ENCODE measurements at regions not wholly inside any gene's neighbourhood (a gene's known extent, or its start where the extent isn't known, plus 50 kb on each side); places are given as distances from the start of the nearest gene placed in this dataset.

DNA sequence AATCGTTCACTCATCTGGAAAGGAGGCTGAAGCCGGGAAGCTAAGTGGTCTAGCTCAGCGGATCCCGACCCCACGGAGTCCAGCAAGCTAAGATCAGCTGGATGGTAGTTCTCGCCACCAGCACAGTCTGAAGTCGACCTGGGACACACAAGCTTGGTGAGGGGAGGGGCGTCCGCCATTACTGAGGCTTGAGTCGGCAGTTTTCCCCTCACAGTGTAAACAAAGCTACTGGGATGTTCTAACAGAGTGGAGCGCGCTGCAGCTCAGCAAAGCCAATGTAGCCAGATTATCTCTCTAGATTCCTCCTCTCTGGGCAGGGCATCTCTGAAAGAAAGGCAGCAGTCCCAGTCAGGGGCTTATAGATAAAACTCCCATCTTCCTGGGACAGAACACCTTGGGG, 555.4 kb downstream of the BCOR start:
- TF ChIP-seq POLR2A (IDR thresholded peaks at IDR 0.05): no peak
- TF ChIP-seq CTCF (IDR thresholded peaks at IDR 0.05): no peak
